ENCODE measurements at regions not wholly inside any gene's neighbourhood (a gene's known extent, or its start where the extent isn't known, plus 50 kb on each side); places are given as distances from the start of the nearest gene placed in this dataset.

- no peak for TF ChIP-seq EZH2 (IDR thresholded peaks at IDR 0.05; ENCODE audit: borderline replicate concordance, low read depth, low read length, severe bottlenecking)
- TF ChIP-seq CTCF (IDR thresholded peaks at IDR 0.05; ENCODE audit: borderline replicate concordance, extremely low read depth, low read length, poor library complexity, severe bottlenecking) = no peak
Measured at GRCh38 chr5:28557114-28557513, 1518.7 kb upstream of the CDH9 start.

Data from DND-41 (cell line).